SHP77 (cell line): ENCODE measurements at regions not wholly inside any gene's neighbourhood (a gene's known extent, or its start where the extent isn't known, plus 50 kb on each side); places are given as distances from the start of the nearest gene placed in this dataset.

Source experiments
- DNase-seq, 2 experiments: peaks; one replicate each; lab custom pipeline; 2025; lab: John Stamatoyannopoulos, UW

DNA sequence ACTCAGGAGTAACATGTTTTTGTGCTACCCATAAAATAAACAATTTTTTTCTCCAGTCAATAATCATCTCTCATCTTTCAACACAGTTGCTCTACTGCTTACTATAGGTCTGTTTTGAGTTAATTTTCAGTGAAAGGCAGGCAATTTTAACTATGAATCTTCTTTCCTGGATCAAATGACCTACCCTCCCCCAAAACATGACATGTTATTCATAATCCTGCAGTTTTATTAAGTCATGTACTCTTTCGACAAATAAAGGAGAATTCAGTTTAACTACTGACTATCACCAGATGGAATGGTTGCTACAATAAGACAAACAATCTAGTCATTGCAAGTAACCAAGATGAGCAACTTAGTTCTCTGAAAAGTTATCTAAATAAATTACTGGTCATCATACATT lies 106.0 kb upstream of the FAR2 start:
- no peak for DNase-seq

DNA sequence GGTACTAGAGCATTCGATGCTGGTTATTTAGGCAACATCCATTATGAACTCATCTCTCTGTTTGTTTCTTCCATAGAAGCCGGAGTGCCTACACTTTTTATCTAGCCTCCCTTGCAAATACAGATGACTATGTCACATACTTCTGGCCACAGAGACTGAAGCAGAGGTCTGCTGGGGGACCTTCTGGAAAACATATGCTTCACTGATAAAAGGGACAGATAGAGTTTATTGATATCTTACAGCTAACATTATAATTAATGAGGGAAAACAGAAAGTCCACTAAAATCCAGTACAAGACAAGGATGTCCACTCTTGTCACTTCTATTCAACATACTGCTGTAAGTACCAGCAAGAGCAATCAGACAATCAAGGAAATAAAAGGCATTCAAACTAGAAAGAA lies 104.3 kb upstream of the FAR2 start:
- no peak for DNase-seq

DNA sequence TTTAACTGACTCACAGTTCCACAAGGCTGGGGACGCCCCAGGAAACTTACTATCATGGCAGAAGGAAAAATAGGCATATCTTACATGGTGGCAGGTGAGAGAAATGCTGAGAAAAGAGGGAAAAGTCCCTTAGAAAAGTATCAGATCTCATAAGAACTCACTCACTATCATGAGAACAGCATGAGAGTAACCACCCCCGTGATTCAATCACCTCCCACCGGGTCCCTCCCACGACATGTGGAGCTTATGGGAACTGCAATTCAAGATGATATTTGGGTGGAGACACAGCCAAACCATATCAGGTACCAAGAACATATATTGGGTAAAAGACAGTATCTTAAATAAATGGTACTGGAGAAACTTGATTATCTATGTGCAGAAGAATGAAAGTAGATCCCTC lies 100.3 kb upstream of the FAR2 start:
- DNase-seq = no peak

DNA sequence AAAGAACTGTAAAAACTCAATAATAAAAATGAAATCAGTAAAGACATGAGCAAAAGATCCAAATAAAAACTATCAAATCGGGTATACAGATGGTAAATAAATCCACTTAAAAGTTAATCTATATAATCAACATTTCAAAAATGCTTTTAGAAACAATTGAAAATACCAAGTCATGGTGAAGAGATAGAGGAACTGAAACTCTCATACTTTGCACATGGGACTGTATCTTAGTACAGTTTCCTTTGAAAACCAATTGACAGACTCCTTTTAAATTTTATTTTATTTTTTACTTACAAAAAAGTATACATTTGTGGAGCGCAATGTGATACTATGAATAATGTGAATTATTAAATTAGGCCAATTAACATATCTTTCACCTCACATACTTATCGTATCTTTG lies 98.6 kb upstream of the FAR2 start:
- DNase-seq = no peak

DNA sequence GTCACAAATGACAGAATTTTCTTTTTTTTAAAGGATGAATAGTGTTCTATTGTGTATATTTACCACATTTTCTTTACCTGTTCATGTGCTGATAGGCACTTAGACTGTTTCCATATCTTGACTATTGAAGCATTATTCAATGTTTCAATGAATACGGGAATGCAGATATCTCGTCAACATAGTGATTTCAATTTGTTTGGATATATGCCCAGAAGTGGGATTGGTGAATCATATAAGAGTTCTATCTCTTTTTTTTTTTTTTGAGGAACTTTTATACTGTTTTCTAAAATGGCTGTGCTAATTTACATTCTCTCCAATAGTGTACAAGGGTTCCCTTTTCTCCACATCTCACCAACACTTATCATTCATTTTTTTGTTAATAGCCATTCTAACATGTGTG lies 97.9 kb upstream of the FAR2 start:
- DNase-seq = no peak

DNA sequence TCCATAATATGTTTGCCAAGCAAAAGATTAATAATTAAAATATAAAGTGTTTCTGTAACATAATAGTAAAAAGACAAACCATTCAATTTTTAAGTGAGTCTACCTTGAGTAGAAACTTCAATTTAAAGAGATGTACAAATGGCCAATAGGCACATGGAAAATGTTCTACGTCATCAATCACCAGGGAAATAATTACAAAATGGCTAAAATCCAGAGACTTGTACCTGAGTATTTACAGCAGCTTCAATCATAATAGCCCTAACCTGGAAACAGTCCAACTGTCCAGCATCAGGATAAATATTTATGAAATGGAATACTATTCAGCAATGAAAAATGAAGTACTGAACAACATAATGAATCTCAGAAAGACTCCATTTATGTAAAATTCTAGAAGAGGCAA lies 95.5 kb upstream of the FAR2 start:
- DNase-seq = no peak

DNA sequence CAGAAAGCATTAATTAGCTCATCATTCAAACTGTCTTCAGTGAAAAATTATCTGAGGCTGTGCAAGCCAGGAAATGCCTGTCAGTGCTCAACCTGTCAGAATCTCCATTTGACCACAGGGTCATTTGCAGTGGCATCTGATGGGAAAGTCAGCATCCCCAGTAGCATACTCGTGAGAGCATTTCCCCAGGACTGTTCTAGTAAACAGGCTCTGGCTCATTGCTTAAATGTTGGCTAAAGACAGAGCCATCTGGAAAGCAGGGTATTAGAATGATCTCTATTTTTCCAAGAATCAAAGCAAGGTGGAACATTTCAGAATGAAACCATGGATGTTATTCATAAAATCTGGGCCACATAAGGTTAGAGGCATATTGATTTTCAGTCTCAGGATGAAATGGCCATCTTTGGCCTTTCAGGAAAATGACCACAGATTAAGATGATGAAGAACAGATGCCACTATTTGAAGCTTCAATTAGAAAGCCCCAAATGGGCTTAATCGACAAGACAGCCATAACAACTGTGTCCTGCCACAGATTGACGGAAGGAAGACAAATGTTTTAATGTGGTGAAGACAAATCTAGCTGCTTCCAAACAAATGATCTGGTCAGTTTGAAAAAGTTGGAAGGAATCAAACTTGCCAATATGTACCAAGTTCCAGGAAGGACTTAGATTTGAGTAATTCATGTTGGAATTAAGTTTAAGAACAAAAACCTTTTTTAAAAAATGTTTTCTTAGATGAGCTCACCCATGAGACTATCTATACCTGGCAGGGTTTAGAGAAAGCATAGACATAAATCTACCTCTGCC lies 94.0 kb upstream of the FAR2 start:
- no peak for DNase-seq

DNA sequence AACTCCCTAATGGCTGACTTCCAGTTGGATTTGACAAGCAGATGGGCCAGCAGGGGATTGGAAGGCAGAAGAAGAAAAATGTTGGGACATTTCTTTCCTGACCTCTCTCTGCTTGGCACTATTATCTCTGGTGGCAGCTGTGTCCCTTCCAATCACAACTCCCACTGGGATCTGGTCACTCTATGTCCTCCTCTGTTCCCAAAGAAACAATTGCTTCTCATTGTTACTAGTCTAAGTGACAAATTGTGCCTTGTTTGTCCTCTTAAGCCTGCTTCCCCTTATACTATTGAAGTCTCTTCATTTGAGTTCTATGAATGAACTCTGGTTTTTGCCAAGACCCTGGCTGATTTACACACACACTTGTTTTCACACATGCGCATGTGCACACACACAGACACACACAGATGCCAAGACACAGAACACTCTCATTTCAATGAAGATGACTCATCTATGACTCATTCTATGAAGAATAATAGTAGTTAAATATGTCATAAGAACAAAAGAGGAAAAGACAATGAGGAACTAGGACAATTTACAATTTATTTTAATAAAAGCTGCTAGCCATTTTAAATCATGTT lies 83.0 kb upstream of the FAR2 start:
- DNase-seq = no peak

DNA sequence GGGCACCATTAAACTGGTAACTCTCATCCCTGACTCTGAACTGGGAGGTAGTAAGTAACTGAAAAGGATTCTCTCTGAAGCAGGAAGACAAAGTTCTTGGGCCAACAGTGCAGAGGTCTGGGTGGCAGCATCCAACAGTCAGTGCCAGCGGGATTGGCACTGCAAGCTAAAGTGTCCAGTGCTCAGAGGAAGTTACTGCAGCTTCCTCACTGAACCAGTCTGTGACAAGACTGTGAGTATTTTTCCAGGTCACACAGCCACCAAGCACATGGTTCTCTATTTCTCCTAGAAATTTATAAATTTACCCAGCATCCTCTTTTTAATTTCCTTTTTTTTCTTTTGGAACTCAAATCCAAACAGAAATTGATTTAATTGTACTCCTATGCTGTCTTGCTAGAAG lies 81.6 kb upstream of the FAR2 start:
- no peak for DNase-seq

DNA sequence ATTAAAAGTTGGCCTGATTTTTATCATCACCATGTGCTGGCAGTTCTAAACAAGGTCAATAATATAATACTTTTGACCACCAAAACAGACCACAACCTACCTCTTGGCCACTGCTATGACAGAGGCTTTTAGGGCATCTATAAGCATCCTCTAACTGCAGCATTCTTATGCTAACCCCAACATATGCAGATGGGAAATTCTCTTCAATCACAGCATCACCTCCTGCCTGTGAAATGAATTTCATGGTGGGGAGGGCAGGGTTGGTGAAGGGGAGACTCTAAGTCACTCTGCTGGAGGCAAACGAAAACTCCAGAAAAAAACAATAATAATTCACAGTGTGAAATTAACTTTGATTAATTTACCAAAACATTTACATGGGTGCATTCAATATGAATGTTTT lies 78.8 kb upstream of the FAR2 start:
- no peak for DNase-seq

DNA sequence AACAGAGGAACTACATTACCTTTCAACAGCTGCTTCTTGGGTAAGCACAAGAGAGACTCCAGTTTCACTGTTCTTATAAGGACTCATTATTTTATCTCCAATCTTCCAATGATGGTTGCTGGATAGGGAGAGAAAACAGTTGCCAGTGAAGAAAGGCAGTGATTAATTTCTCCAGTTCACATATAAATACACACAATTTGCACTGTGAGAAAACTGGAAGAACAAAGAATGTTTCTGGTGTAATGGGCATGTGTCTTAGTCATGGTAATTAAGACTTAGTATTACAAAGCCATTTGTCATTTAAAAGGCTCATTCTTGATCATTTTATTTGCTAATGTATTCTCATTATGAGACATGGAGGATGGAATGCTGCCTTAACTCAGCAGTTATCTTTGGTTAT lies 78.0 kb upstream of the FAR2 start:
- no peak for DNase-seq

DNA sequence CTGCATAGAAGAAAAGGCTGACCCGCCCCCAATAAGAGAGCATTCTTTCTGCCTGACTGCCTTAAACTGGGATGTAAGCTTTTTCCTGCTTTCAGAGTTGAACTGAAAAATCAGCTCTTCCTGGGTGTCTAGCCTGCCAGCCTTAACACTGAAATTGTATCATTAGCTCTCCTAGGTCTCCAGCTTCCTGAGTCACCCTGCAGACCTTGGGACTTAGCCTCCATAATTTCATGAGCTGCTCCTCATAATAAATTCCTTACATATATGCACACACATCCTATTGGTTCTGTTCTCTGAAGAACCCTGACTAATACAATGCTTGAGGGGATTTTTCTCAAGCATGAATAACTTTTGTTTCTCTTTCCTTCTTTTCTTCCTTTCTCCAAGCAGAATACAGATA lies 76.4 kb upstream of the FAR2 start:
- no peak for DNase-seq

DNA sequence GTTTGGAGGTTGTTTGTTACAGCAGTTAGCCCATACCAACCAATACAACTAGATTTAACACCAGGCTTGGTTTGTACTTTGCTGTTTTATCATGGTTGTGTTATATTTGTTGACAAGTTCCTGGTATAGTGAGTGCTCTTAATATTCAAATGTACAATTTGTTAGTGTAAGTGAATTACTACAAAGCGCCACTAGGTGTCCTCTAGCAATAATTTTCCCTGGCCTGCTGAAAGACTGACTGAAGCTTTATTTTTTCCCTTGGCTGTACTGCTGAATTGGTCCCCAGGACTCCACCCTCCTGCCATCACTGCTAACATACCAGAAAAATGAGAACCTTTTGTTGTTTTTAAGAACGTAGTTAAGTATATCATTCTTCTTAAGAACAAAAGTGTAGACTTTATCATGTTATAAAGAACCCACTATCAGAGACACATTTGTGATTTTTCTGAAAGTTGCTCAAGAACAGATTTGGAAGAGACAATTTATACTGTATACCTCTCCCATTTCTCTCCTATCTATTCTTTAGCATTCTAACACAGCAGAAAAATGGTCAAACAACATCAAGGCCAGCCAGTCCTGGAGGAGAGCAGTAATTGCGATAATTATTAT lies 75.3 kb upstream of the FAR2 start:
- peak; percentile 3 to 38 for DNase-seq

DNA sequence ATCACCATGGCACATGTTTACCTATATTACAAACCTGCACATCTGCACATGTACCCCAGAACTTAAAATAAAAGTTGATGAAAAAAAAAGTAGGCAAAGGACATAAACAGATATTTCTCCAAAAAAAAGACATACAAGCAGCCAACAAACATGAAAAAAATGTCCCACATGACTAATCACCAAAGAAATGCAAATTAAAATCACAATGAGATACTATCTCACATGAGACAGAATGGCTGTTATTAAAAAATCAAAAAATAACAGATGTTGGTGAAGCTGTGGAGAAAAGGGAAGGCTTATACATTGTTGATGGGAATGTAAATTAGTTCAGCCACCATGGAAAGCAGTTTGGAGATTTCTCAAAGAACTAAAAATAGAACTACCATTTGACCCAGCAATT lies 68.0 kb upstream of the FAR2 start:
- DNase-seq = no peak

DNA sequence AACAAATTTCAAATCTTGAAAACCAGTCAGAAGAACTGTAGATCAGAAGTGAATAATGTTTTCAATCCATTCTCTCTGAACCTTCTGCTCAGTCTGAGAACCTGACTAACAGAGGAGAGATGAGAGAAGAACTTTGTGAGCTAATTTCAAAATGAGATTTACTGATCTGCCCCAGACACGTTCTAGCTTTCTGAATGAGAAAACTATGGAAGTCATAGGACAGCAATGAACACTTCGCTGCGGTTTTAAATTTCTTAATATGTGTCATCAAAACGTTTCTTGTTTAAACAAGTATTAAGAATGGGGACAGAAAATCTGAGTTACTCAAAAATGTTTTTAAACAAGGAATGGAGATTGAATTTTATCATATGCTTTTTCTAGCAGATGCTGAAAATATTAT lies 66.6 kb upstream of the FAR2 start:
- no peak for DNase-seq

DNA sequence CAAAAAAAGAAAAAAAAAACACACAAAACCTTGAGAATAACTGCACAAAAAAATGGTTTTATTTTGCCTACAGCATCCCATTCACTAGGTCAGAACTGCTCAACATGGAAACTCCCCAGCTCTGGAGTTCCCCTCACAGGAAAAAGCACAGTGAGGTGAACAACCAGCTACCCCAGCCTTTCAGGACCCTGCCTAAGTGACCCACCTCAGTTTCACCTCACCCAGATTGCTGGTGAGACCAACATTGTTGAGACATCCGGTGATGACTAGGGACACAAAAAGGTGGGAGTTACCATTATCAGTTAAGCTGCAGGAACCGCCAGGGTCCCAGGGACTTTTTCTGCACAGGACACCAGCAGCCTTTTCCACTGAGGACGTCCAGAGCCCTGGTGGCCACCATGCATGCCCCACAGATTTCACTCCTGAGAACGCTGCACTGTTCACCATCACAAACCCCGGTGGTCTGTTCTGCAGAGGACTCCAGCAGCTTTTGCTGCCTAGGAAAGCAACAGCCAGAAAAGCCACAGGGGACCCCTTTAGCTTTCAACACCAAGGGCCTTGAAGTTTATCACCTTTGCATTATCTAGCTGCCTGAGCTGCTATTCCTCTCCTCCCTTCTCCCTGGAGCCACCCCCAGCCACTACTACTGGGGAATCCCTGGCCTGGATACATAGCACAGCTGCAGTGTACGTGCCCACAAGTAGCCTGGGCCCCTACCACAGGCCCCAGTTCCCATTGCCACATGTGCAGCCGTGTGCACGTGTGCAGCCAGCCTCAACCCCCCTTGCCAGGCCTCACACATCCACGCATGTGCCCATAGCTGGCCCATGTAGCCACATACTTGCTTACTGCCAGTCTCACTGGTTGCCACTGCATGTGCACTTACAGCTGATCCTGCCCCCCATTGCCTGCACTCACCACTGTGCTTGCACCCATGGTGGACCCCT lies 62.5 kb upstream of the FAR2 start:
- DNase-seq = no peak

DNA sequence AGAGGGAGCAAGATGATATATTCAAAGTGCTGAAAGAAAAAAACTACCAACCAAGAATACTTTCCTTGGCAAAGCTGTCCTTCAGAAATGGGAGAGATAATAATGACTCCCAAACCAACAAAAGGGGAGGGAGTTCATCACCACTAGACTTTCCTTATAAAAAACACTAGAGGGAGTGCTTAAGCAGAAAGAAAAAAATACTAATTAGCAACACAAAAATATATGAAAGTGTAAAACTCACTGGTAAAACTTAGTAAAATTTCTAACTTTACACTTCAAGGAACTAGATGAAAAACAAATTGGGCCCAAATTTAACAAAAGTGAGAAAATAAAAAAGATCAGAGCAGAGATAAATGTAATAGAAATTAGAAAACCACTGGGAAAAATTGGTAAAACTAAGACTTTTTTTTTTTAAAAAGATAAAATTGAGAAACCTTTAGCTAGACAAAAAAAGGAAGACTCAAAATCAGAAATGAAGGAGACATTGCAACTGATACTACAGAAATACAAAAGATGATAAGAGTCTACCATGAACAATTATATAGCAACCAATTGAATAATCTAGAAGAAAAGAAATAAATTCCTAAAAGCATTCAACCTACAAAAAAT lies 60.4 kb upstream of the FAR2 start:
- DNase-seq = peak in 1 of 2 experiments; percentile 9
